ENCODE measurements at regions not wholly inside any gene's neighbourhood (a gene's known extent, or its start where the extent isn't known, plus 50 kb on each side); places are given as distances from the start of the nearest gene placed in this dataset.

DNA sequence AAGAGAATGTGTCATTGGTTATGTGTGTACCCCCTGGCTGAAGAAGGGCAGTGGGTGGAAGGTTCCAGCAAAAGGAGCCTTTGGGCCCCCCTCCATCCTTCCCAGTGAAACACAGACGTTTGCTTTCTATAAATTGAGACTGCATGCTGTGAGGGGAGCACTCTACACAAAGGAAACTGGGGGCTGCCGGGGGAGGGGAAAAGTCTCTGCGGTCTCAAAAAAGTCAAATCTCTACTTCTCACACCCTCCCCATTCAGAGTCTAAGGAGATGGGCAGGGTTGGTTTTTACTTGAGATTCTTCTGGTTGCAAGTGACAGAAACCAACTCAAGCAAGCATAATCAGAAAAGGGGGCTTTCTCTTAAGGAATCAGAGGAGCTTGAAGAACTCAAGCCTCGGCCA lies 50.1 kb upstream of the TLE3 start:
- TF ChIP-seq, protein P1, sequence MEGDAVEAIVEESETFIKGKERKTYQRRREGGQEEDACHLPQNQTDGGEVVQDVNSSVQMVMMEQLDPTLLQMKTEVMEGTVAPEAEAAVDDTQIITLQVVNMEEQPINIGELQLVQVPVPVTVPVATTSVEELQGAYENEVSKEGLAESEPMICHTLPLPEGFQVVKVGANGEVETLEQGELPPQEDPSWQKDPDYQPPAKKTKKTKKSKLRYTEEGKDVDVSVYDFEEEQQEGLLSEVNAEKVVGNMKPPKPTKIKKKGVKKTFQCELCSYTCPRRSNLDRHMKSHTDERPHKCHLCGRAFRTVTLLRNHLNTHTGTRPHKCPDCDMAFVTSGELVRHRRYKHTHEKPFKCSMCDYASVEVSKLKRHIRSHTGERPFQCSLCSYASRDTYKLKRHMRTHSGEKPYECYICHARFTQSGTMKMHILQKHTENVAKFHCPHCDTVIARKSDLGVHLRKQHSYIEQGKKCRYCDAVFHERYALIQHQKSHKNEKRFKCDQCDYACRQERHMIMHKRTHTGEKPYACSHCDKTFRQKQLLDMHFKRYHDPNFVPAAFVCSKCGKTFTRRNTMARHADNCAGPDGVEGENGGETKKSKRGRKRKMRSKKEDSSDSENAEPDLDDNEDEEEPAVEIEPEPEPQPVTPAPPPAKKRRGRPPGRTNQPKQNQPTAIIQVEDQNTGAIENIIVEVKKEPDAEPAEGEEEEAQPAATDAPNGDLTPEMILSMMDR (IDR thresholded peaks at IDR 0.05): no peak
- TF ChIP-seq POLR2AphosphoS5 (IDR thresholded peaks at IDR 0.05; ENCODE audit: insufficient read depth in 1 of 2, low read depth in 1 of 2): no peak
- no peak for TF ChIP-seq POLR2A (IDR thresholded peaks at IDR 0.05)
